ENCODE measurements at regions not wholly inside any gene's neighbourhood (a gene's known extent, or its start where the extent isn't known, plus 50 kb on each side); places are given as distances from the start of the nearest gene placed in this dataset.
"Not testable (repeated sequence)": the region's sequence is repeated elsewhere in the genome, so short reads cannot be mapped to it uniquely, and the experiment has no call there.

DNA sequence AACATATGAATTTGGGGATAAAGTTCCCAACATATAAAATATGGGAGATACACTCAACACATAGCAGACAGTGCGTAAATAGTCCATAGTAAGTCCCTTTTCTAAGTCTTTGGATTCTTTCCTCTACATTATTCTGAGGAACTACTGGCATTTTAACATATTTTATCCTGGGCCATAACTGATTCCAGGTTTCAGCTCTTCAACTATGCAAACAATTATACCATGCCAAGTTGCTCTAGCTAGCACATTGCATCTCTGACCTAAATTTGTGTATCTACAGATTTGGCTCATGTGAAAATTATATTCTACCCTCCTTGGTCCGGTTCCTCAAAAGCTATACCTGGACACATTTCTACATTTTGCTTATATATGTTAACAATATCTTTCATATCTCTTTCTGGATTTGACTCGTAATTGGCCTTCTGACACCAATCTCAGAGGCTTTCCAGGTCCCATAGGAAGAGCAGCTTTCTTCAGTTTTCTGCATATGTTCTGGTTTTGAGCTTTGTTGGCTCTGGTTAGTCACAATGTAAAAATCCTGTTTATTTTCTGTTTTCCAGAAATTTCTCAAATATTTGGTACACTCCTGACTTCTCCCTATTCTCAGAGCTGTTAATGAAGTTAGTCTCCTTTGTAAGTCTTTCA, 305.4 kb downstream of the BMP4 start:
- DNase-seq, result no peak

DNA sequence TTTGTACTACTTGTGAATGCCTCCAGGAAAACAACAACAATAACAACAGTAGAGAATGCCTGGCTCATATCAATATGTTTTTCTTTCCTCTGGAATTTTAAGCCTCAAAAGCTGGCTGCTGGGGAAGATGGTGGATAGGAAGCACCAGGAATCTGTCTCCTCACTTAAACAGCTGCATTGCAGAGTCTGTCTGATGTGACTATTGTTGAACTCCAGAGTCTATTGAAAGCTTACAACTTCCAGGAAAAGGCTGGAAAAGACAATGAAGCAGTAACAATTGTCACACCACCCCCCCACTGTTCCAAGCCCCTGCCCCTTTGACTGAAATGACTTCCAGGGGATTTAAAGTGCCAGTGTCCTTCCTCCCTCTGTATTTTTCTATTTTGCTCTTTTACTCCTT, 309.7 kb downstream of the BMP4 start:
- no peak for DNase-seq

DNA sequence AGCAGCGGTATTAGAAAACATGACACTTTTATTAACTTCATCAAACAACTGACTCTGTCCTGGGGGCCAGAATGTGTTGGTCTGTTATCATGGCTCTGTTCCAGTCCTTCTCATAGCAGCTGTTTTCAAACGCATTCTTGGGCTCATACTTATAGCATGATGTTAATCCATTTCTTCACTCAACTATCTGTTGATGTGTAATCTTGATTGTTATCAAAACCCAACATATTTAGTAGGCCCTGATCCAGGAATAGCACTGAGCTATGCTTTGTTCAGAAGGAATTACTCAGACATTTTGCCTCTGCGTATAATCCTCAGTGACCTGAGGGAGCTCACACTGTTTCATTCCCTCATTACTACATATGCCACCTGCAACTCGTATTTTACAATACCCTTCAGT, 315.9 kb downstream of the BMP4 start:
- no peak for DNase-seq

DNA sequence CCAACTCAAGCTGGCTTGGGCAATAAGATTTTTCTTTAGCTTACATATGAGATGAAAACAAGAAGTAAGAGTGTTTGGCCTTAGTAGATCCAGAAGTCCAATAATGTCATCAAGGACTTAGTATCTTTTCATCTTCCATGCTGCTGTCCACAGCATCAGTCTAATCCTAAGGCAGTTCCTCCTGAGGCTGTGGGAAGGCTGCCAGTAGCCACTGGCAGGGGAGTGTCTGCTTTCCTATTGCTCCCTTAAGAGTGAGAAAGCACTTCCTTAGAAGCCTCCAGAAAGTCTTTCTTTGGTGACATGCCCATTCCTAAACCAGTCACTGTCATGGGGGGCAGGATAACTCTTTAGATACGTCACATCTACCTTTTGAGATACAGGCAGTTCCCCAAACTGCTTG, 317.7 kb downstream of the BMP4 start:
- DNase-seq, result no peak

DNA sequence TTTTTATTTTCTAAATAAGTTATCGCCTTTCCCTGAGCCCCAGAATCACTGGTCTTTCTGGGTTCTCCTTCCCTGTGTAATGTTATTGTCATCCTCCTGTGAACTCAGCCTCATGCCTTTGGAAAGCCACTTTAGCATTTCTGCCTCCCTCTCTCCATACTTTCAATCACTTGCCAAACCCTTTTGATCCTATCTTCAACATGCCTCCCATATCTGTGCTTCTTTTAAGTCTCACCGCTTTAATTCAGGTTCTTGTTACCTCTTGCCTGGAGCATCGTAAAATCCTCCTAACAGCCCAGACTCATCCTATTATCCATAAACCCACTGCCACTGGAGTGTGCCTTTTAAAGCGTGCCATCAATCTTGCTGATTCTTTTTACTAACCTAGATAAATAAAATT, 321.8 kb downstream of the BMP4 start:
- no peak for DNase-seq

DNA sequence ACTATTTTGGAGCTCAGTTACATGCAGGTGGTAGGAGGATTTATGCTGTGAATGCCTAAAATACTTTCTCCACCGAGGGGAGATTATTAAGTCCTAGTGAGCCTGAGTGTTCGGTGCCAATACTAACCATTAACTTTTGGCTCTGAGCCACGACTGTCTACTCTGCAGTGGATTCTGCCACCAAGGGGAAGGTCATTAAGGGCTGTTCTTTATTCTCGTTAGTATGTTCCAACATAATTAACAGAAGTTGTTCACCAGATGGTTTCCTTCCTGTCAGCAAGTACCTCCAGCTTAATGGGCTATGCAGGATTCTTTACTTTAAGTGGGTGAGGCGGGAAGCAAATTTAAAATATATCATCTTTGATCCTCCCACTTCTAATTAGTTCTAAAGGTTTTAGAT, 326.3 kb downstream of the BMP4 start:
- DNase-seq, result no peak

DNA sequence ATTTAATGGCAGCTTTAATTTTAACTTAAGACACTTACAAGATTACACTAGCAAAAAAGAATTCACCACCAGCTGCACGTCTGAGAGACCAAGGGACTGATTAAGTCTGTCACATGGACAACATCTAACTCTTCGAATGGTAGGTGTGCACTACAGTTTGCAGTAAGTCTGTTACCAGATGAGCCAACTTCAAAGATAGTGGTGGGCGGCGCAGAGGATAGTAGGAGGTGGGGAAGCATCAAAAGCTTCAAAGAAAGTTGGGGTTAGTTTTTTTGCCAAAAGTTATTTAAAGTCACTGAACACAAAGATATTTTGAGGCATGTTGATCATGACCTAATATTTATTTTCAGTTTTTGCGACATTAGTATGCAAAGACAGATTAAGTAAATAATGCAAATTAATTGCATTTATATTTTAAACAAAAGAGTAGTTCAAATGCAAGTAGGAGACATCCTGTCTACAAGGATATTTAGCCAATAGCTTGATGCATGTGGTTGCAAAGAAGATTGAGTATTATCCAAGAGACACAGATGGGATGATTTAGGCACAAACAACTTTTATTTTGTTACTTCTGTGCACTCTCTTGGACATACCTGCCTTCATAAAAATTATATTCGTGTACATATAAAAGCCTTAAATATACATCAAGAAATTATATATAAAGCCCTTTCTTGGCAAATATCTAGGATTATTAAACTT, 327.7 kb downstream of the BMP4 start:
- no peak for DNase-seq

DNA sequence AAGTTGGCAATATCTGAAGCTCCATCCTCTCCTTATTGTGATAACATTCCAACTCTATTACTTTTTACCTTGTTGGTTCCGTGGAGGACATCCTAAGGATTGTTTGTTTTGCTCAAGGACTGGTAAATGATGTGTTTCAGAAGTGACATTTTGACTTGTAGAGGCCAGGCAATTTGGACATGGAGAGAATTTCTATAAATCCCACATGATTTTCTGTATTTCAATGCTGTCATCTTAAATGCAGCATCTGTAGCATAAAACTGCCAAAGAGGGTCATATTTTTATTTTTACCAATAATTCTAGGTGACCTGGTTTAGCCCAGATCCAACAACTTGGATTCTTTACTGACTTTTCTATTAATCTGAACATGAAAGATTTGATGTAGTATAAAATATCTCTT, 328.4 kb downstream of the BMP4 start:
- DNase-seq, result no peak

DNA sequence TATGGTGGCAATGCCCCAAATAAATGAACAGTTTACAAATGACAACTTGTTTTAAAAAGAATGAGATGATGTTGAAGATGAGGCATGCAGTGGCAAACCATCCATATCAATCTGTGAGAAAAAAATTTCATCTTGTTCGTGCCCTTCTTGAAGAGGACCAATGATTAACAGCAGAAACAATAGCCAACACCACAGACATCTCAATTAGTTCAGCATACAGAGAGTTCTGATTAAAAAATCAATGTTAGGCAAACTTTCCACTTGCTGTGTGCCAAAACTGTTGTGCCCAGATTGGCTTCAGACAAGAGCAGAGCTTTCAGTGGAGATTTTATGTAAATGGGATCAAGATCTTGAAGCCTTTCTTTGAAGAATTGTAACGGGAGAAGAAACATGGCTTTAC, 329.9 kb downstream of the BMP4 start:
- no peak for DNase-seq

DNA sequence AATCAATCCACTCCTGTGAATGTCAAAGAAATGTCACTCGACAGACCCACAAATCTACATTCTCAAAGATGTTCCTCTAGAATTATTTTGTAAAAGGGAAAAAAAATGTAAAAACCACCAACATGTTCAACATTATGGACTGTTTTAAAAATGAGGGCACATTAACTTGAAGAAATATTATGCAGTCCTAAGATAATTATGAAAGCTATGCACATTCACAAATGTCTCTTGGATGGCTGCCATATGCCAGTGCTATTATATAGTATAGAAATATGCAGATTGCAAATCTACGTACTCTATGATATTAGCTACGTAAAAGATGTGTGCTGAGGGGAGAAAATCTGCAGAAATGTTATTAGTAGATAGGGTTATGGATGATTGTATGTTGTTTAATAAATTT, 334.2 kb downstream of the BMP4 start:
- no peak for DNase-seq

DNA sequence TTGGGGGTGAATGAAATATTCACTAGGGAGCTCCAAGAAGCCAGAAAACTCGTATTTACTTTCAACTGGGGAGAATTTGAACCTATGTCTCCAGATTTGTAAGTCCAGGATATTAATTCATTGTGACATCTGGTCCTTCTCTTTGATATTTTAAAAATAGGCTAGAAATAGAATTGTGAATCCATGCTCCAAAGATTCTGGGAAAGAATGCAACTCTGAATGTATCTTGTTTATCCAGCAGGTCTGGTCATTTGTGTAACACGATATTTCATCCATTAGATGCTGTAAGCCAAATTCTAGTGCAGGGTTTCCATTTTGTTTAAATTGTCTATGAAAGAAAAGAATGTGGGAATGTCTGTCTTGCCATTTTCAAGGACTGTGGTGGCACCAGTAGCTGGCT, 334.7 kb downstream of the BMP4 start:
- DNase-seq, result no peak

DNA sequence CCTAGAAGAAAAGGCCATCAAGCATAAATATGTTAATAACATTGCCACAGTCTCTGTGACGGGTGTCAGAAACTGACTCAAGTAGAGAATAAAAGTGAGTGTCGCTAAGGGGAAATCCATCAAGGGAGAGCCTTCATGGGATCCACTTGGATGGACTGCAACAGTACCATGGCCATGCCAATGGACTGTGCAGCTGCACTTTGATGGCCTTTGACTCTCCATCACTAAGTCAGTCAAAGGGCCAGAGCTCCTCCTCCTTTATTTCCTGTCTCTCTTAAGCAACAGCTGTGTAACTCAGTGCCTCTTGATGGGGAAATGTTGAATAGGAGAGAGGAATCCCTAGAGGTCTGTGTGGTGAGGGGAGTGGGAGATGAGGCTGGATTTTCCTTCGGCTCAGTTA, 335.2 kb downstream of the BMP4 start:
- DNase-seq, result no peak

DNA sequence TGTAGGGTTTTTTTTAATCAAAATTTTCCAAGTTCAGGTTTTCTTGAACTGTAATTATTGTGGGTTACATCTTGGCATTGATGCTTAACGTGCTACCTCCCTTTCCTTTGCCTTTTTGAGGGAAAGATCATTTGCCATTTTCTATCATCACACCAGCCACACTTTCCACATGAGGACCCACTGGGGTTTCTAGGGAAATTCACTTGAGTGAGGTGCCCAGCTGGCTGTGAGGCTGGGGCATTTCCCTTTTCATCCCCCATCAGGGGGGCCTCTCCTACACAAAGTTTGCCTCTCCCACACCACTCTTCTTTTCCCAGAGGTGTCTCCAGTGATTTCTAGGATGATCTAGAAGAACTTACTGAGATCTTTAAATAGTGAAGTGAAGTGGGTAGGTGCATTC, 335.7 kb downstream of the BMP4 start:
- no peak for DNase-seq

DNA sequence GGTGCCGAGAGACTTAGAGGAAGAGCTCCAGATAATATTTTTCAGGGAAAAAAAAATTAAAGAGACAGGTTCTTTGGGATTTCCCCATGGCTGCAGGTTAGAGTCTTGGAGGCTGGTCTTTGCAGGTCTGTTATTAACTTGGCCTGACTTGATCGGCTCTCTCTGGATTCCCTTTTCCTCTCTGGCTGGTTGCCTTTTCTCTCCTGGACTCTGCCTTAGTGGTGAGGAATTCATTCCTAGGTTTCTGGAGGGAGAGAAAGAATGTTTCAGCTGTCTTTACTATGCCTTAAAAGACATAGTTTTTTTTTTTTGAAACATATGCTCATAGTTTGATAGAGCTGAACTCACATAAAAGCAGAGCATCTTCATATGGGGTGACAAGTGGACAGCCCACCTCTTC, 336.3 kb downstream of the BMP4 start:
- no peak for DNase-seq

DNA sequence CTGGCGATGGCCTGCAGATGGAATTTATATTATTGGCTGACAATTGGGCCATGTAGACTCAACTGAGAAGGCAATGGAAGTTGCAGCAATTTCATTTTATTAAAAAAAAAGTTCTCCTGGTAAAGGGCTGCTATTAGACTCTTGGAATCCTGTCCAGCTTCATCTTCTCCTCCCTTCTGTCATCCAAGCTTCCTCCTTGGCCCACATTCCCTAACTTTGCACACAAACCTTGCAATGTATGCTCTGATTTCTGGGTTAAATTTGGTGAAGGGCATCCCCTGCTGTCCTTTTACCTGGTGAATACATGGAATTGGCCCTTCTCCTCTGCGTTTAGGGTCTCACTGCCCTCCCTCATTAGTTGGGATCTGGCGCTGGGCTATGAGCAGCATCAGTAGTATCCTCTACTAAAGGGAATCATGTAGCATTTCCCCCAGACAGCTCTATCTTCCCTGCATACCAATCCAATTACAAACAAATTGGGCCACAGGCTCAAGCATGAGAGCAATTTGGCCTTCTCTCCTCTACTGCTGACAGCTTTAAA, 336.9 kb downstream of the BMP4 start:
- no peak for DNase-seq

DNA sequence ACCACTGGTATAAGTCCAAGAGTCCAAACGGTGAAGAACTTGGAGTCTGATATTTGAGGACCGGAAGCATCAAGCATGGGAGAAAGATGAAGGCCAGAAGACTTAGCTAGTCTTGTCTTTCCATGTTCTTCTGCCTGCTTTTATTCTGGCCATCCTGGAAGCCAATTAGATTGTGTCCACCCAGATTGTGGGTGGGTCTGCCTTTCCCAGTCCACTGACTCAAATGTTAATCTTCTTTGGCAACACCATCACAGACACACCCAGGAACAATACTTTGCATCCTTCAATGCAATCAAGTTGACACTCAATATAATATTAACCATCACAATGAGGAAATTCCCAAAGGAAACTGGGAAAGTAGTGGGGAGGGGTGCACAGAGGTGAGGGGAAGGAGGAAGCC, 340.1 kb downstream of the BMP4 start:
- DNase-seq, result not testable (repeated sequence)

DNA sequence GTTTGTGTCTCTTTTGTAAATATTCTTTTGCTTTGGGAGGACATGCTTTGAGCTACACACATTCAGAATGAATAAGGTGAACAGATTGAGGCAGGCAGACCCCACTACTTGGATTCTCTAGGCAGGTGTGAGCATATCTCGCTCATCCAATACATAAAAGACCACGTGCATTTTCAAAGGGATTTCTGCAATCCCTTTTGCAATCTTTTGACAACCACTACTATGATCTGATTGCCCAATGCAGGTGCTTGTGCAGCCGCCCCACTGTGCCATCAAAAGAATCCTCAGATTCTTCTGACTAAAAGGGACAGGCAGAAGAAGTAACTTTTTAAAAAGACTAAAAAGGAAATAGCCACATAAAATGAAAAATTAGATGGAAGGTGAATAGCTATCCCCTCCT, 341.4 kb downstream of the BMP4 start:
- no peak for DNase-seq

DNA sequence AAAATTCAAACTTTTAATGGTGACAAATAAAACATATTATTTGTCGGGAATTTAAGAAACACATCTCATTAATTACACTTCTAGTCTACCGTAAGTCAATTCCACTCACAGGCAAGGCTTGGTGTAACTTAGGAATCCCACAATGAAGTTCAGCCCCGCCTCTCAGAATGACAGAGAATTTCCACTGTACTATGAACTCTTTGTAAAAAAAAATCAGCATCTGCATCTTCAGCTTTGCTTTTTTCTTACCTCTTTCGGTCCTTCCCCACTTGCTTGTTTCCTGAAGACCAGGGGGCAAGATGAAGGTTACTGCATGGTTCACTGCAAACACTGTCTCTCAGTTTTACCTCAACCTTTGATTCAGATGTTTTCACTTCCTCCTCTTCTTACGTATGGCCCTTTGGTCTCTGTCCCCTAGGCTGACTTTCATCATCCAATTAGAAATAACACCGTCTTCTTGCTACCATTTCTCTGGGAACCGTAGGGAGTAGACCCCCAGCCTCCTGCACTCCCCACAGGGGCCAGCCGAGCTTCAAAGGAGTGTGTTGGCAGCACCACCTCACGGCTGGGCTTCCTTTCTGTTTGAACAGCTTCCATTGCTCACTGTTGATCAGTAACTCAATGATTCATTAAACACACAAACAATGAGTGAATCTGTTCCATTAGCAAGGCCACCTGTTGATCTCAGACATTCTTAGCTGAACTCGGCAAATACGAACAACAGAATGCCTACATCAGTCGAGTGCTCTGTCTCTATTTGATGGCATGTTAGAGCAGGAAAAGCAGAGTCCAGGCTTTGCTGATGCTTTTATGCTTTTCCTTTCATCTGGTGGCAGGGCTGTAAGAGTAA, 343.0 kb downstream of the BMP4 start:
- DNase-seq, result no peak

DNA sequence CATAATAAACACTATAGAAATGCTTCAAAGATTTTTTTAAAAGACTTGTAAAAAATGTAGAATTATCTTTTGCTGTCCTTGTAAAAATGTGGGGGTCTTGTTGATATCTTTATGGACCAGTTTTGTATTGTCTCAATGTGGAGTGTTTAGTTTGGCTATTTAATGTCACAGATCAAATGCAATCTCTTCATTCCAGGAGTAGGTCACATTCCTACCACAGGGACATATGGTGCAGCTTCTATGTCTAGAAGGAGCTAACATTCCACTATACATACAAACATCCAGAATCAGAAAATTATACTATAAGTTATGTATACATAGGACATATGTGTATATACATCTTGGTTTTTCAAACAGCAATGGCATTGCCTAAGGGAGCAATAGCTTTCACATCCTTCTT, 345.7 kb downstream of the BMP4 start:
- DNase-seq, result no peak

DNA sequence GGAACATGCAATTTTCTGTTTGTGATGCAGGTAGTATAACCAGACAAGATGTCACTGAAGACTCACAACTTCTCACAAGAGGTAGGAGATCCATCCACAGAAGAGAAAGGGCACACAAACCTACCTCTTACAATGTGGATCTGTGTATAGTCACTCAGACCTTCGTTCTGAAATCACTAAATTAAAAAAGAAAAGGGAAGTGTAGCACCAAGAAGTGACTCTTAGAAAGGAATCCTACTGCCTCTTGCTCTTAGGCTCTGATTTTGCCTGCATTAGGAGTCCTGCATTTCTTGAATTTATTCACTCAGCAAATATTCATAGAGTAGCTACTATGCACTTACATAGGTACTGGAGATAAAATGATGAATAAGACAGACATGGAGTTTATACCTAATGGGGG, 347.6 kb downstream of the BMP4 start:
- no peak for DNase-seq

DNA sequence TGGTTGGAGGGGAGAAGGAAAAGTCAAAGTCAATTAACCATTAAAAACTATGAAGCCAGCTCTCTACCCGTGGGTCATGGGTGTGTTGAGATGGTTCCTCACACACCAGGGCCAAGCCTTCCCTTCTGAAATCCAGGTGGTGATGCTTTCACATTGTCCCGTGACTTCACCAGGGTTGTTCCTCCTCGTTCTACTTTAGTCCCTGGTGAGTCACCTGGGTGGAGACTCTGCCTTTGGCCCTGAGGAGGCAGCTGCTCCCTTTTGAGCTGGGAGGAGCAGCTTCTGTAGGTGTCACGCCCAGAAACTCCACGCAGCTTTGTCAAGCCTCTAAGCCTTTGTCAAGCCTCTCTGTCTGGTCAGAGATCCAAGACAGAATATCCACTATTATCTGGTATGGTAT, 348.3 kb downstream of the BMP4 start:
- no peak for DNase-seq

DNA sequence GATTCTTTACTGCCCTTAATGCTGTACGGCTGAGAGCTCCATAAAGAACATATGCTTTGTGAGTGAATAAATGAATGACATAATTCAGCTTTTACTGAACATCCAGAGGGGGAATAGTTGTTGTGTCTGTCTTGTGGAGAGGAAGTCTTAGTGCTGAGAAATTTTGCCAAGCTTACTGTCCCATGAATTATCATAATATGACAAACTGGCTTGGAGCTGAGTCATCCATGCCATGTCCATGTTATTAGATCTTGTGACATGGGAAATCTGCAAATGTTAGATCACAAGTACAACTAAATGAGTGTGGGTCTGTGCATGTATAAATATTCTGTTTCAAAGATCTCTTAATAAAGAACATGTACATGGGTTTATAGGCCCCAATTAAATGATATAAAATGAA, 350.4 kb downstream of the BMP4 start:
- no peak for DNase-seq

DNA sequence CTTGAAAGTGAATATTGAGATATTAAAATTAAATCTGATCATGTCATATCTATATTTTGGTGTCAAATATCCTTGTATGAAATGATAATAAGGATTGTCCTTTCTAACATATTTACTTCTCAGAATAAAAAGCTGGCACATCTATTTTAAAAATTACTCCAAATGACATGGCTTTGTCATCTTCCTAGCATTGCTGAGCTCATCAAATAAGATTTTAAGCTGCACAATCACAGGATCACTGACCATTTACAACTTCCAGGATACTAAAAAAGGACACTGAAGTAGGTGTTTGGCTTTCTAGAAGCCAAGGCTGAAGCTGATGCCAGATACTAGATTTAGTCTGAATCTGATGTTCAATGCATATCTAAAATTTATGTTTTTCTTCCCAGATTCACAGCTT, 351.1 kb downstream of the BMP4 start:
- no peak for DNase-seq

DNA sequence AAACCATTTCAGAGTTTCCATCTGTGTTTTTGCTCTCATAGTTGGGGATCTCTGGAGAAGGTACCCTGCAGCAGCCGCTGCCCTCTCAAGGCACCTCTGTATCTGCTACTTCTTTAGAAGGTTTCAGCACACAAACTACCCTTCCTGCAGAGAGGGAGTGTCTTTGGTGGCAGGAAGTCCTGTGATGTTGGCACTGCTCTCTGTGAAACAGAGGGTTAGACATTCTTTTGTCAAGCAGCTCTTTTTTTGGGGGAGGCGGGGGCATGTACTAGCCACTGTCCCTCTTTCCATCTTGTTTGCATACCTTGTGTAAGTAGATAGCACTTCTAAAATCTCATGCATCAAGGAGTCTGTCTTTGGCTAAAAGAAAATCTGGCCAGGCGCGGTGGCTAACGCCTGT, 352.6 kb downstream of the BMP4 start:
- DNase-seq, result no peak

Data from activated CD8-positive, alpha-beta memory T cell treated with anti-CD3 and anti-CD28 coated beads, Interleukin-2, amount 50 U/mL, for 4 hours (primary cell).